ENCODE measurements at regions not wholly inside any gene's neighbourhood (a gene's known extent, or its start where the extent isn't known, plus 50 kb on each side); places are given as distances from the start of the nearest gene placed in this dataset.

DNA sequence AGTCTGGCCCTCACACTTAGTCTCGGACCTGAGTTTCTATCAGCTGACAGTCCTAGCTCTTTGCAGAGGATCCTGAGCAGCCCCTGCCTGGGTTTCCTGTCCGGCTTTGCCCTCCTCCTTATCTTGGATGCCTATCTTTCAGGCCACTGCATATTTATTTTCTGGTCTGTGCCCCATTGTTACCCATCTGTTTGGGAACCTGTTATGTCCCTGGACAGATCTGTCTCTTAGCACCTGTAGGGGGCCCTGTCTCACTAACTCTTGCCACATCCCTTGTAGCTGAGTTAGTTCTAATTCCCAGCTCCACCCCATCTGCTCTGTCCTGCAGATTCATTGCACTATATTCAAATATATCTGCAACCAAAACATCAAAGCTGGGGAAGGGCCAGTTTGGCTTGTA lies 514.9 kb upstream of the LCORL start:
- TF ChIP-seq, protein P1, sequence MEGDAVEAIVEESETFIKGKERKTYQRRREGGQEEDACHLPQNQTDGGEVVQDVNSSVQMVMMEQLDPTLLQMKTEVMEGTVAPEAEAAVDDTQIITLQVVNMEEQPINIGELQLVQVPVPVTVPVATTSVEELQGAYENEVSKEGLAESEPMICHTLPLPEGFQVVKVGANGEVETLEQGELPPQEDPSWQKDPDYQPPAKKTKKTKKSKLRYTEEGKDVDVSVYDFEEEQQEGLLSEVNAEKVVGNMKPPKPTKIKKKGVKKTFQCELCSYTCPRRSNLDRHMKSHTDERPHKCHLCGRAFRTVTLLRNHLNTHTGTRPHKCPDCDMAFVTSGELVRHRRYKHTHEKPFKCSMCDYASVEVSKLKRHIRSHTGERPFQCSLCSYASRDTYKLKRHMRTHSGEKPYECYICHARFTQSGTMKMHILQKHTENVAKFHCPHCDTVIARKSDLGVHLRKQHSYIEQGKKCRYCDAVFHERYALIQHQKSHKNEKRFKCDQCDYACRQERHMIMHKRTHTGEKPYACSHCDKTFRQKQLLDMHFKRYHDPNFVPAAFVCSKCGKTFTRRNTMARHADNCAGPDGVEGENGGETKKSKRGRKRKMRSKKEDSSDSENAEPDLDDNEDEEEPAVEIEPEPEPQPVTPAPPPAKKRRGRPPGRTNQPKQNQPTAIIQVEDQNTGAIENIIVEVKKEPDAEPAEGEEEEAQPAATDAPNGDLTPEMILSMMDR (IDR thresholded peaks at IDR 0.05) = no peak
- TF ChIP-seq EP300 (IDR thresholded peaks at IDR 0.05) (no peak), POLR2A (IDR thresholded peaks at IDR 0.05) (no peak), POLR2AphosphoS5 (IDR thresholded peaks at IDR 0.05) (no peak)

Measured in sigmoid colon (tissue), 4 donors.